HL-60 (cell line): ENCODE measurements at regions not wholly inside any gene's neighbourhood (a gene's known extent, or its start where the extent isn't known, plus 50 kb on each side); places are given as distances from the start of the nearest gene placed in this dataset.
"Not testable (repeated sequence)": the region's sequence is repeated elsewhere in the genome, so short reads cannot be mapped to it uniquely, and the experiment has no call there.

ENCODE experiments used
- DNase-seq, 2 experiments: peaks; one replicate each; pipeline ENCODE4 v3.0.0-alpha.2; 2010 to 2020; ENCODE audit warnings: low read depth in 1 of 2, low spot score in 1 of 2
- H3K27ac ChIP-seq: fragments of 250-450 bp; sonication (Bioruptor Pico); replicated peaks from 2 replicates; pipeline ENCODE4 v1.5.1; 2020; ENCODE audit warnings: mild to moderate bottlenecking, moderate library complexity
- H3K27me3 ChIP-seq: fragments of 250-450 bp; sonication (Bioruptor Pico); 2 replicates; pipeline ENCODE4 v1.5.1; 2021; ENCODE audit warnings: mild to moderate bottlenecking, moderate library complexity; ENCODE audit not compliant: insufficient read depth, poor library complexity, severe bottlenecking
- H3K4me3 ChIP-seq: replicated peaks from 2 replicates; pipeline ENCODE4 v1.5.1; 2011; ENCODE audit warnings: mild to moderate bottlenecking, control low read depth, low read length; ENCODE audit not compliant: insufficient read depth
- CTCF ChIP-seq: IDR thresholded peaks from one replicate; pipeline ENCODE4 v1.5.1; 2011; ENCODE audit warnings: low read length, control low read depth, inconsistent platforms; ENCODE audit not compliant: insufficient read depth
- GABPA ChIP-seq: IDR thresholded peaks from 2 replicates; pipeline ENCODE4 v1.6.1; 2012; ENCODE audit warnings: low read depth
- POLR2AphosphoS5 ChIP-seq: IDR thresholded peaks from 2 replicates; pipeline ENCODE4 v1.6.1; 2012; ENCODE audit warnings: low read depth
- REST ChIP-seq: IDR thresholded peaks from 2 replicates; pipeline ENCODE4 v1.6.1; 2012; ENCODE audit warnings: low read depth; ENCODE audit not compliant: insufficient replicate concordance
- SPI1 ChIP-seq: IDR thresholded peaks from 2 replicates; pipeline ENCODE4 v1.6.1; 2012; ENCODE audit warnings: low read depth, mild to moderate bottlenecking, borderline replicate concordance

- DNase-seq = peak; percentile 23 to 45
- Histone ChIP-seq H3K27ac (no peak overlapping the region), H3K27me3 (no peaks in the 10 kb centered on the region), H3K4me3 (no peak overlapping the region)
- TF ChIP-seq CTCF (peak; percentile 76), GABPA (no peak), SPI1 (no peak), POLR2AphosphoS5 (no peak), REST (no peak)
Observed at GRCh38 chr10:63977329-63977923, 456.2 kb downstream of the REEP3 start.

- not testable (repeated sequence) for H3K27me3 ChIP-seq, H3K27ac ChIP-seq, H3K4me3 ChIP-seq
- peak in 1 of 2 experiments; percentile 9 for DNase-seq
Observed at GRCh38 chr10:63980870-63981269, 459.7 kb downstream of the REEP3 start.

- not testable (repeated sequence) for DNase-seq, H3K4me3 ChIP-seq, H3K27ac ChIP-seq, H3K27me3 ChIP-seq
Observed at GRCh38 chr10:63984061-63984460, 462.9 kb downstream of the REEP3 start.

- TF ChIP-seq POLR2AphosphoS5 = no peak
- TF ChIP-seq CTCF = no peak
- TF ChIP-seq SPI1 = no peak
- no peak for TF ChIP-seq GABPA
- no peak for TF ChIP-seq REST
- H3K27ac ChIP-seq = no peak overlapping the region
- H3K27me3 ChIP-seq = no peaks in the 10 kb centered on the region
- DNase-seq = no peak
- H3K4me3 ChIP-seq = no peak overlapping the region
Observed at GRCh38 chr10:63986536-63986935, 465.3 kb downstream of the REEP3 start.

- H3K4me3 ChIP-seq = no peak overlapping the region
- DNase-seq = no peak
- no peak overlapping the region for H3K27ac ChIP-seq
- no peaks in the 10 kb centered on the region for H3K27me3 ChIP-seq
- TF ChIP-seq GABPA = no peak
- TF ChIP-seq REST = no peak
- TF ChIP-seq CTCF = no peak
- TF ChIP-seq SPI1 = no peak
- no peak for TF ChIP-seq POLR2AphosphoS5
Observed at GRCh38 chr10:63987212-63987611, 466.0 kb downstream of the REEP3 start.
